ENCODE measurements at regions not wholly inside any gene's neighbourhood (a gene's known extent, or its start where the extent isn't known, plus 50 kb on each side); places are given as distances from the start of the nearest gene placed in this dataset.
"Not testable (repeated sequence)": the region's sequence is repeated elsewhere in the genome, so short reads cannot be mapped to it uniquely, and the experiment has no call there.

GRCh38 chr2:111669928-111670695 lies 213.9 kb downstream of the ANAPC1 start:
- no peaks in the 10 kb centered on the region for H3K9me3 Mint-ChIP-seq (ENCODE audit: low read depth, unreplicated experiment)
- no peaks in the 10 kb centered on the region for H3K27me3 Mint-ChIP-seq (ENCODE audit: unreplicated experiment)
- no peak for TF ChIP-seq CTCF (IDR thresholded peaks at IDR 0.05; ENCODE audit: unreplicated experiment)
- DNase-seq, result no peak
- CTCF ChIA-PET, result interaction anchor here (1.4 to 3.2 kb wide), 2 partner anchors 11 to 52 kb away, joined by 3 to 9 read pairs; no protein-coding TSS in a partner anchor
- no peak overlapping the region for H3K27ac Mint-ChIP-seq (ENCODE audit: unreplicated experiment)
- H3K36me3 Mint-ChIP-seq (ENCODE audit: insufficient read depth, unreplicated experiment), result peaks cover 6% of the 10 kb centered on the region
- no TSS peak for BruUV-seq (replicated peaks)
- intact Hi-C loops (cut with micrococcal nuclease; ENCODE audit: unreplicated experiment), result loop anchor here (10.0 kb wide), 1 partner anchor 185 kb away; no protein-coding TSS in a partner anchor
- H3K4me3 Mint-ChIP-seq (ENCODE audit: low read depth, unreplicated experiment), result no peak overlapping the region
- peaks cover 26% of the 10 kb centered on the region for H3K4me1 Mint-ChIP-seq (ENCODE audit: low read depth, unreplicated experiment)

- intact Hi-C loops (cut with micrococcal nuclease; ENCODE audit: unreplicated experiment), result no loop called here
- TF ChIP-seq CTCF (IDR thresholded peaks at IDR 0.05; ENCODE audit: unreplicated experiment), result no peak
- no peaks in the 10 kb centered on the region for H3K9me3 Mint-ChIP-seq (ENCODE audit: low read depth, unreplicated experiment)
- H3K27me3 Mint-ChIP-seq (ENCODE audit: unreplicated experiment), result no peaks in the 10 kb centered on the region
- peak overlapping the region; percentile 77 for H3K27ac Mint-ChIP-seq (ENCODE audit: unreplicated experiment)
- peaks cover 26% of the 10 kb centered on the region for H3K4me1 Mint-ChIP-seq (ENCODE audit: low read depth, unreplicated experiment)
- peaks cover 6% of the 10 kb centered on the region for H3K36me3 Mint-ChIP-seq (ENCODE audit: insufficient read depth, unreplicated experiment)
- no peak for DNase-seq
- CTCF ChIA-PET, result interaction anchor here (0.5 to 1.4 kb wide), 5 partner anchors 10 to 53 kb away, joined by 3 to 4 read pairs (median 4); no protein-coding TSS in a partner anchor
- BruUV-seq (replicated peaks), result TSS peak; percentile 26
- H3K4me3 Mint-ChIP-seq (ENCODE audit: low read depth, unreplicated experiment), result no peak overlapping the region
These were observed 213.2 kb downstream of the ANAPC1 start for GRCh38 chr2:111670776-111671175.

GRCh38 chr2:111671426-111672150 lies 212.4 kb downstream of the ANAPC1 start:
- peak; percentile 59 for DNase-seq
- TSS peak; percentile 73 for BruUV-seq (replicated peaks)
- H3K4me1 Mint-ChIP-seq (ENCODE audit: low read depth, unreplicated experiment), result peaks cover 26% of the 10 kb centered on the region
- no peaks in the 10 kb centered on the region for H3K27me3 Mint-ChIP-seq (ENCODE audit: unreplicated experiment)
- H3K27ac Mint-ChIP-seq (ENCODE audit: unreplicated experiment), result peak overlapping the region; percentile 77
- peaks cover 6% of the 10 kb centered on the region for H3K36me3 Mint-ChIP-seq (ENCODE audit: insufficient read depth, unreplicated experiment)
- H3K9me3 Mint-ChIP-seq (ENCODE audit: low read depth, unreplicated experiment), result no peaks in the 10 kb centered on the region
- CTCF ChIA-PET, result interaction anchor here (0.5 to 1.4 kb wide), 5 partner anchors 9 to 54 kb away, joined by 3 to 4 read pairs (median 4); no protein-coding TSS in a partner anchor
- TF ChIP-seq CTCF (IDR thresholded peaks at IDR 0.05; ENCODE audit: unreplicated experiment), result no peak
- intact Hi-C loops (cut with micrococcal nuclease; ENCODE audit: unreplicated experiment), result no loop called here
- H3K4me3 Mint-ChIP-seq (ENCODE audit: low read depth, unreplicated experiment), result no peak overlapping the region

DNA sequence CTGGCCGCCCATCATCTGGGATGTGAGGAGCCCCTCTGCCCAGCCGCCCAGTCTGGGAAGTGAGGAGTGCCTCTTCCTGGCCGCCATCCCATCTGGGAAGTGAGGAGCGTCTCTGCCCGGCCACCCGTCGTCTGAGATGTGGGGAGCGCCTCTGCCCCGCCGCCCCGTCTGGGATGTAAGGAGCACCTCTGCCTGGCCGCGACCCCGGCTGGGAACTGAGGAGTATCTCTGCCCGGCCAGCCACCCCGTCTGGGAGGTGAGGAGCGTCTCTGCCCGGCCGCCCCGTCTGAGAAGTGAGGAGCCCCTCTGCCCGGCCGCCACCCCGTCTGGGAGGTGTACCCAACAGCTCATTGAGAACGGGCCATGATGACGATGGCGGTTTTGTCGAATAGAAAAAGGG lies 211.4 kb downstream of the ANAPC1 start:
- H3K4me3 Mint-ChIP-seq (ENCODE audit: low read depth, unreplicated experiment); intact Hi-C loops (cut with micrococcal nuclease; ENCODE audit: unreplicated experiment); H3K27ac Mint-ChIP-seq (ENCODE audit: unreplicated experiment); H3K9me3 Mint-ChIP-seq (ENCODE audit: low read depth, unreplicated experiment); CTCF ChIA-PET; H3K27me3 Mint-ChIP-seq (ENCODE audit: unreplicated experiment); H3K36me3 Mint-ChIP-seq (ENCODE audit: insufficient read depth, unreplicated experiment); DNase-seq; BruUV-seq (replicated peaks): not testable (repeated sequence)
- H3K4me1 Mint-ChIP-seq (ENCODE audit: low read depth, unreplicated experiment), result peaks cover 26% of the 10 kb centered on the region
